ENCODE measurements at regions not wholly inside any gene's neighbourhood (a gene's known extent, or its start where the extent isn't known, plus 50 kb on each side); places are given as distances from the start of the nearest gene placed in this dataset.
A peak's percentile ranks its signal among the peaks of the same experiment; 100 is the strongest.

DNA sequence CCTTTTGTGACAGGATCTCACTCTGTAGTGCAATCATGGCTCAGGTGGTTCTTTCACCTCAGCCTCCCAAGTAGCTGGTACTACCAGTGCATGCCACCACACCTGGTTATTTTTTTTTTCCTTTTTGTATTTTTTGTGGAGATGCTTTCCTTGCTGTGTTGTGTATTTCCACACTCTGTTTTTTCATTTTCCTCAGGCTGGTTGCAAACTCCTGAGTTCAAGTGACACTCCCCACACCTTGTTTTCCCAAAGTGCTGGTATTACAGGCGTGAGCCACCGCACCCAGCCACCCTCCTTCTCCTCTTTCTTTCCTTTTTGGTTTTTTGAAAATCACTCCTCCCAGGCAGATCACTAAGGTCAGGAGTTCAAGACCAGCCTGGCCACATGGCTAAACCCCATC is 65.0 kb downstream of the MYCN start:
- TF ChIP-seq, protein P1, sequence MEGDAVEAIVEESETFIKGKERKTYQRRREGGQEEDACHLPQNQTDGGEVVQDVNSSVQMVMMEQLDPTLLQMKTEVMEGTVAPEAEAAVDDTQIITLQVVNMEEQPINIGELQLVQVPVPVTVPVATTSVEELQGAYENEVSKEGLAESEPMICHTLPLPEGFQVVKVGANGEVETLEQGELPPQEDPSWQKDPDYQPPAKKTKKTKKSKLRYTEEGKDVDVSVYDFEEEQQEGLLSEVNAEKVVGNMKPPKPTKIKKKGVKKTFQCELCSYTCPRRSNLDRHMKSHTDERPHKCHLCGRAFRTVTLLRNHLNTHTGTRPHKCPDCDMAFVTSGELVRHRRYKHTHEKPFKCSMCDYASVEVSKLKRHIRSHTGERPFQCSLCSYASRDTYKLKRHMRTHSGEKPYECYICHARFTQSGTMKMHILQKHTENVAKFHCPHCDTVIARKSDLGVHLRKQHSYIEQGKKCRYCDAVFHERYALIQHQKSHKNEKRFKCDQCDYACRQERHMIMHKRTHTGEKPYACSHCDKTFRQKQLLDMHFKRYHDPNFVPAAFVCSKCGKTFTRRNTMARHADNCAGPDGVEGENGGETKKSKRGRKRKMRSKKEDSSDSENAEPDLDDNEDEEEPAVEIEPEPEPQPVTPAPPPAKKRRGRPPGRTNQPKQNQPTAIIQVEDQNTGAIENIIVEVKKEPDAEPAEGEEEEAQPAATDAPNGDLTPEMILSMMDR (IDR thresholded peaks at IDR 0.05; ENCODE audit: unreplicated experiment): no peak
- H3K27me3 Mint-ChIP-seq (ENCODE audit: unreplicated experiment): peaks cover 2% of the 10 kb centered on the region
- no peak overlapping the region for H3K4me3 Mint-ChIP-seq (ENCODE audit: unreplicated experiment)
- DNase-seq (ENCODE audit: low spot score): no peak
- no peaks in the 10 kb centered on the region for H3K9me3 Mint-ChIP-seq (ENCODE audit: unreplicated experiment)
- no peak overlapping the region for H3K27ac Mint-ChIP-seq (ENCODE audit: unreplicated experiment)
- H3K36me3 Mint-ChIP-seq (ENCODE audit: low read depth, unreplicated experiment): peaks cover 4% of the 10 kb centered on the region
- H3K4me1 Mint-ChIP-seq (ENCODE audit: unreplicated experiment): peaks cover 11% of the 10 kb centered on the region

- H3K9me3 Mint-ChIP-seq (ENCODE audit: unreplicated experiment): no peaks in the 10 kb centered on the region
- H3K4me1 Mint-ChIP-seq (ENCODE audit: unreplicated experiment): peaks cover 11% of the 10 kb centered on the region
- no peak overlapping the region for H3K4me3 Mint-ChIP-seq (ENCODE audit: unreplicated experiment)
- no peak overlapping the region for H3K27ac Mint-ChIP-seq (ENCODE audit: unreplicated experiment)
- H3K36me3 Mint-ChIP-seq (ENCODE audit: low read depth, unreplicated experiment): peaks cover 4% of the 10 kb centered on the region
- DNase-seq (ENCODE audit: low spot score): no peak
- peaks cover 2% of the 10 kb centered on the region for H3K27me3 Mint-ChIP-seq (ENCODE audit: unreplicated experiment)
- TF ChIP-seq, protein P1 (IDR thresholded peaks at IDR 0.05; ENCODE audit: unreplicated experiment): no peak
These were observed 63.5 kb downstream of the MYCN start for GRCh38 chr2:16003809-16004208.

- Mint-ChIP-seq H3K9me3 (ENCODE audit: unreplicated experiment) (no peaks in the 10 kb centered on the region), H3K4me1 (ENCODE audit: unreplicated experiment) (peaks cover 11% of the 10 kb centered on the region), H3K27me3 (ENCODE audit: unreplicated experiment) (peaks cover 2% of the 10 kb centered on the region)
These were observed 62.8 kb downstream of the MYCN start for GRCh38 chr2:16003152-16003551.

GRCh38 chr2:16002575-16002974 is 62.2 kb downstream of the MYCN start:
- H3K4me3 Mint-ChIP-seq (ENCODE audit: unreplicated experiment): no peak overlapping the region
- TF ChIP-seq, protein P1 (IDR thresholded peaks at IDR 0.05; ENCODE audit: unreplicated experiment): no peak
- H3K4me1 Mint-ChIP-seq (ENCODE audit: unreplicated experiment): peaks cover 11% of the 10 kb centered on the region

More at GRCh38 chr2:16003152-16003551, 62.8 kb downstream of the MYCN start:
- Mint-ChIP-seq H3K4me3 (ENCODE audit: unreplicated experiment) (peak overlapping the region; percentile 26), H3K27ac (ENCODE audit: unreplicated experiment) (no peak overlapping the region), H3K36me3 (ENCODE audit: low read depth, unreplicated experiment) (peaks cover 4% of the 10 kb centered on the region)
- DNase-seq (ENCODE audit: low spot score): no peak
- TF ChIP-seq, protein P1 (IDR thresholded peaks at IDR 0.05; ENCODE audit: unreplicated experiment): no peak

GRCh38 chr2:16002144-16002543 is 61.8 kb downstream of the MYCN start:
- peaks cover 3% of the 10 kb centered on the region for H3K27me3 Mint-ChIP-seq (ENCODE audit: unreplicated experiment)
- no peaks in the 10 kb centered on the region for H3K9me3 Mint-ChIP-seq (ENCODE audit: unreplicated experiment)
- H3K27ac Mint-ChIP-seq (ENCODE audit: unreplicated experiment): no peak overlapping the region
- TF ChIP-seq, protein P1 (IDR thresholded peaks at IDR 0.05; ENCODE audit: unreplicated experiment): no peak
- peaks cover 11% of the 10 kb centered on the region for H3K4me1 Mint-ChIP-seq (ENCODE audit: unreplicated experiment)
- H3K4me3 Mint-ChIP-seq (ENCODE audit: unreplicated experiment): no peak overlapping the region
- H3K36me3 Mint-ChIP-seq (ENCODE audit: low read depth, unreplicated experiment): peaks cover 4% of the 10 kb centered on the region
- no peak for DNase-seq (ENCODE audit: low spot score)

More at GRCh38 chr2:16002575-16002974, 62.2 kb downstream of the MYCN start:
- DNase-seq (ENCODE audit: low spot score): no peak
- peaks cover 2% of the 10 kb centered on the region for H3K27me3 Mint-ChIP-seq (ENCODE audit: unreplicated experiment)
- peaks cover 4% of the 10 kb centered on the region for H3K36me3 Mint-ChIP-seq (ENCODE audit: low read depth, unreplicated experiment)
- H3K27ac Mint-ChIP-seq (ENCODE audit: unreplicated experiment): no peak overlapping the region
- no peaks in the 10 kb centered on the region for H3K9me3 Mint-ChIP-seq (ENCODE audit: unreplicated experiment)

Measured in endothelial cell (in vitro differentiated cells).